WERI-Rb-1 (cell line): ENCODE measurements at regions not wholly inside any gene's neighbourhood (a gene's known extent, or its start where the extent isn't known, plus 50 kb on each side); places are given as distances from the start of the nearest gene placed in this dataset.
"Not testable (repeated sequence)": the region's sequence is repeated elsewhere in the genome, so short reads cannot be mapped to it uniquely, and the experiment has no call there.

ENCODE experiments used
- DNase-seq: peaks from one replicate; pipeline ENCODE4 v3.0.0-alpha.2; 2020
- H3K27ac ChIP-seq: fragments of 250-450 bp; sonication (Bioruptor Pico); 2 replicates; pipeline ENCODE4 v1.5.1; 2020; ENCODE audit warnings: mild to moderate bottlenecking, moderate library complexity
- H3K27me3 ChIP-seq: fragments of 250-450 bp; sonication (Bioruptor Pico); 2 replicates; pipeline ENCODE4 v1.5.1; 2021; ENCODE audit warnings: mild to moderate bottlenecking, low read depth, moderate library complexity; ENCODE audit not compliant: insufficient read depth, severe bottlenecking
- H3K36me3 ChIP-seq: fragments of 250-450 bp; sonication (Bioruptor Pico); 2 replicates; pipeline ENCODE4 v1.5.1; 2020; ENCODE audit warnings: mild to moderate bottlenecking, moderate library complexity
- H3K4me3 ChIP-seq: 2 replicates; pipeline ENCODE4 v1.5.1; 2011; ENCODE audit warnings: low read depth, mild to moderate bottlenecking, control low read depth, low read length
- H3K9me3 ChIP-seq: fragments of 250-450 bp; sonication (Bioruptor Pico); 2 replicates; pipeline ENCODE4 v1.5.1; 2021; ENCODE audit warnings: mild to moderate bottlenecking, moderate library complexity; ENCODE audit not compliant: severe bottlenecking
- CTCF ChIP-seq: IDR thresholded peaks from 2 replicates; pipeline ENCODE4 v1.5.1; 2011; ENCODE audit warnings: low read depth, mild to moderate bottlenecking, control low read depth, inconsistent platforms, low read length

GRCh38 chr2:7759898-7760297, 842.7 kb downstream of the RNF144A start:
- DNase-seq, result no peak
- no peak for TF ChIP-seq CTCF

GRCh38 chr2:7763418-7763817, 846.2 kb downstream of the RNF144A start:
- H3K27me3 ChIP-seq, H3K36me3 ChIP-seq, H3K27ac ChIP-seq, H3K4me3 ChIP-seq, DNase-seq: not testable (repeated sequence)
- H3K9me3 ChIP-seq, result peaks cover 21% of the 10 kb centered on the region

More at GRCh38 chr2:7759898-7760297, 842.7 kb downstream of the RNF144A start:
- Histone ChIP-seq H3K36me3 (no peaks in the 10 kb centered on the region), H3K9me3 (peaks cover 21% of the 10 kb centered on the region), H3K27me3 (no peaks in the 10 kb centered on the region), H3K27ac (no peak overlapping the region), H3K4me3 (no peak overlapping the region)

GRCh38 chr2:7765236-7765635, 848.0 kb downstream of the RNF144A start:
- H3K27ac ChIP-seq, result no peak overlapping the region
- no peaks in the 10 kb centered on the region for H3K36me3 ChIP-seq
- no peak overlapping the region for H3K4me3 ChIP-seq
- no peak for DNase-seq
- peaks cover 21% of the 10 kb centered on the region for H3K9me3 ChIP-seq
- no peak for TF ChIP-seq CTCF
- no peaks in the 10 kb centered on the region for H3K27me3 ChIP-seq

- Histone ChIP-seq H3K27me3 (no peaks in the 10 kb centered on the region), H3K36me3 (no peaks in the 10 kb centered on the region), H3K27ac (no peak overlapping the region), H3K4me3 (no peak overlapping the region), H3K9me3 (peaks cover 21% of the 10 kb centered on the region)
- DNase-seq, result no peak
- TF ChIP-seq CTCF, result no peak
Observed at GRCh38 chr2:7766088-7766722, 849.0 kb downstream of the RNF144A start.

GRCh38 chr2:7766978-7767565, 849.9 kb downstream of the RNF144A start:
- DNase-seq, result no peak
- no peaks in the 10 kb centered on the region for H3K36me3 ChIP-seq
- no peak for TF ChIP-seq CTCF
- no peaks in the 10 kb centered on the region for H3K27me3 ChIP-seq
- no peak overlapping the region for H3K27ac ChIP-seq
- peaks cover 21% of the 10 kb centered on the region for H3K9me3 ChIP-seq
- H3K4me3 ChIP-seq, result no peak overlapping the region

- H3K27me3 ChIP-seq, result no peaks in the 10 kb centered on the region
Observed at GRCh38 chr2:7767902-7768301, 850.7 kb downstream of the RNF144A start.

More at GRCh38 chr2:7767902-7768301, 850.7 kb downstream of the RNF144A start:
- Histone ChIP-seq H3K9me3 (peaks cover 16% of the 10 kb centered on the region), H3K27ac (no peak overlapping the region), H3K36me3 (no peaks in the 10 kb centered on the region), H3K4me3 (no peak overlapping the region)
- no peak for TF ChIP-seq CTCF
- no peak for DNase-seq
